Tibial nerve (tissue), 4 donors: ENCODE measurements at regions not wholly inside any gene's neighbourhood (a gene's known extent, or its start where the extent isn't known, plus 50 kb on each side); places are given as distances from the start of the nearest gene placed in this dataset.

Experiments used
- DNase-seq, 2 donors: peaks; one replicate each; pipeline ENCODE4 v3.0.0-alpha.2; 2019; ENCODE audit warnings: low spot score in 2 of 2
- H3K27ac ChIP-seq, 4 donors: fragments of 200-600 bp; sonication (generic) in 3 of 4; one replicate each; pipeline ENCODE4 v1.5.1; 2017 to 2019; ENCODE audit warnings: mild to moderate bottlenecking in 1 of 4
- H3K27me3 ChIP-seq, 2 donors: fragments of 200-600 bp; sonication (generic) in 1 of 2; one replicate each; pipeline versions ENCODE4 v1.5.1 to v1.6.0; 2017 to 2019
- H3K36me3 ChIP-seq, 3 donors: fragments of 200-600 bp; sonication (generic); one replicate each; pipeline ENCODE4 v1.5.1; 2018 to 2019
- H3K4me1 ChIP-seq, 4 donors: fragments of 200-600 bp; sonication (generic) in 3 of 4; one replicate each; pipeline ENCODE4 v1.5.1; 2017 to 2019
- H3K4me3 ChIP-seq, 4 donors: fragments of 200-600 bp; sonication (generic) in 3 of 4; one replicate each; pipeline ENCODE4 v1.5.1; 2017 to 2019; ENCODE audit warnings: mild to moderate bottlenecking in 1 of 4, moderate library complexity in 1 of 4
- H3K9me3 ChIP-seq, 4 donors: fragments of 200-600 bp; sonication (generic) in 3 of 4; one replicate each; pipeline ENCODE4 v1.5.1; 2017 to 2019
- CTCF ChIP-seq, 5 experiments: fragments of 200-600 bp in 3 of 5; fragments of 450-650 bp in 2 of 5; sonication (generic) in 3 of 5; IDR thresholded peaks; one replicate each; pipeline ENCODE4 v1.5.1; 2016 to 2019; ENCODE audit warnings: antibody characterized with exemption in 5 of 5, mild to moderate bottlenecking in 3 of 5, moderate library complexity in 2 of 5
- EP300 ChIP-seq, 2 donors: sonication (generic); formaldehyde crosslinking; IDR thresholded peaks; one replicate each; pipeline ENCODE4 v1.6.1; 2017; ENCODE audit warnings: antibody characterized with exemption in 2 of 2, mild to moderate bottlenecking in 1 of 2
- POLR2A ChIP-seq, 2 donors: fragments of 450-650 bp; IDR thresholded peaks; one replicate each; pipeline ENCODE4 v1.6.1; 2017; ENCODE audit warnings: antibody characterized with exemption in 2 of 2, mild to moderate bottlenecking in 2 of 2, moderate library complexity in 2 of 2
- WGBS, 2 donors: methylation state at CpG; one replicate each; pipeline ENCODE4 v1.1.5; 2018; 5-methylcytosine and 5-hydroxymethylcytosine counted together

DNA sequence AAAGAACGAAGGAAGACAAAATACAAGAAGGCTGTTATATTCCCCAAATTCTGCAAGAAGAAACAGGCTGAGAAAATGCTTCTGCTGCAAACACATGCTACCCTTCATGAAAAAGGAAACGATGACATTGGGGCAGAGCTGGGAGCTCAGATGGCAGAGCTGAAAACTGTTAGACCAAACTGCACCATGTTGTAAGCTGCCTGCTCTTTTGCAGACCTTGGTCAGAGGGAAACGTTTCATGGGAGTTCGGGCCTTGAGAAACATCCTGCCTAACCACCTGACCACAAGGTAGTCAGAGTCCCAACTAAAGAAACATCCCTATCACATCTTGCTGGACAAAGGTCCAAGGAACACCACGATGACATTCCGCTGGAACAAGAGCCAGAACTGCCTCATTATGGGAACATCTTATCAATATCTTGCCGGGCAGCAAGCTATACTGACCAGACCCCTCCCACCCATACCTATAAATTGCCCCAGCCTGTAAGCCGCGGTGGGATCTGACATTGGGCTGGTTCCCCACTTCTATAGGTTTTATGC lies 110.7 kb upstream of the CTSC start:
- WGBS, 2 donors: 69 to 75% methylated on average over 9 of the region's 9 CpGs
- TF ChIP-seq CTCF (IDR thresholded peaks at IDR 0.05) (no peak), EP300 (IDR thresholded peaks at IDR 0.05) (no peak), POLR2A (IDR thresholded peaks at IDR 0.05) (no peak)
- Histone ChIP-seq H3K9me3 (no peaks in the 10 kb centered on the region), H3K4me3 (no peak overlapping the region), H3K27ac (no peak overlapping the region), H3K27me3 (no peaks in the 10 kb centered on the region), H3K36me3 (no peaks in the 10 kb centered on the region), H3K4me1 (peaks cover 0 to 5% (median 0%) of the 10 kb centered on the region in 4 donors)
- no peak for DNase-seq

GRCh38 chr11:88447281-88447680 lies 109.7 kb upstream of the CTSC start:
- Histone ChIP-seq H3K9me3 (no peaks in the 10 kb centered on the region), H3K4me1 (peaks cover 0 to 5% (median 0%) of the 10 kb centered on the region in 4 donors), H3K27me3 (no peaks in the 10 kb centered on the region), H3K36me3 (no peaks in the 10 kb centered on the region), H3K27ac (no peak overlapping the region), H3K4me3 (no peak overlapping the region)
- WGBS, 2 donors: 78 to 87% methylated on average over 1 of the region's 1 CpG
- TF ChIP-seq POLR2A (IDR thresholded peaks at IDR 0.05) (no peak), CTCF (IDR thresholded peaks at IDR 0.05) (no peak), EP300 (IDR thresholded peaks at IDR 0.05) (no peak)
- DNase-seq: no peak

- no peaks in the 10 kb centered on the region for H3K27me3 ChIP-seq
- no peak overlapping the region for H3K27ac ChIP-seq
- DNase-seq: no peak
- H3K4me1 ChIP-seq: peaks cover 0 to 1% (median 0%) of the 10 kb centered on the region in 4 donors
- H3K4me3 ChIP-seq: no peak overlapping the region
- WGBS, 2 donors: 90 to 96% methylated on average over 3 of the region's 3 CpGs
- TF ChIP-seq CTCF (IDR thresholded peaks at IDR 0.05) (no peak), EP300 (IDR thresholded peaks at IDR 0.05) (no peak), POLR2A (IDR thresholded peaks at IDR 0.05) (no peak)
- no peaks in the 10 kb centered on the region for H3K36me3 ChIP-seq
- no peaks in the 10 kb centered on the region for H3K9me3 ChIP-seq
These were observed 101.8 kb upstream of the CTSC start for GRCh38 chr11:88439356-88439755.

DNA sequence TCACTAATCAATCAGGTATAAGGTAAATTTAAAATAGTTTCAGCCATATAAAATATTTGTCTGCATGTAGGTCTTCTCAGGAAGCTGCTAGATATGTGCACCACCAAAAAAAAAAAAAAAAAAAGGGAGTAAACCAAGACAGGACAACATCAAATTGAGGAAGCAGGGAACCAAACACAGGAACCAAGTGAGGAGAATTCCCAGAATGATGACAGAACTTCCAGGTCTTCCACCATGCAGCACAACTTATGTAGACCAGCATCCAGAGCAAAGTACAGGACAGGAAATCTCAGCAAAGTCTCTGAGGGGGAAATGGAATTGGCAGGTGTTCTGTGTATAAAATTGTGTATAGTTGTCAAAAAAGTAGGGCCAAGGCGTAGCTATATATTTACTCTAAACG lies 101.2 kb upstream of the CTSC start:
- Histone ChIP-seq H3K4me1 (no peaks in the 10 kb centered on the region), H3K36me3 (no peaks in the 10 kb centered on the region), H3K27me3 (no peaks in the 10 kb centered on the region), H3K27ac (no peak overlapping the region), H3K4me3 (no peak overlapping the region), H3K9me3 (no peaks in the 10 kb centered on the region)
- WGBS, 2 donors: 78 to 88% methylated on average over 2 of the region's 2 CpGs
- TF ChIP-seq POLR2A (IDR thresholded peaks at IDR 0.05): no peak
- TF ChIP-seq CTCF (IDR thresholded peaks at IDR 0.05): no peak
- no peak for TF ChIP-seq EP300 (IDR thresholded peaks at IDR 0.05)
- no peak for DNase-seq

GRCh38 chr11:88435415-88435814 lies 97.9 kb upstream of the CTSC start:
- TF ChIP-seq CTCF (IDR thresholded peaks at IDR 0.05): no peak
- TF ChIP-seq EP300 (IDR thresholded peaks at IDR 0.05): no peak
- no peak for TF ChIP-seq POLR2A (IDR thresholded peaks at IDR 0.05)
- Histone ChIP-seq H3K4me3 (no peak overlapping the region), H3K9me3 (no peaks in the 10 kb centered on the region), H3K36me3 (no peaks in the 10 kb centered on the region), H3K27me3 (no peaks in the 10 kb centered on the region), H3K27ac (no peak overlapping the region), H3K4me1 (no peaks in the 10 kb centered on the region)
- DNase-seq: no peak
- 63 to 67% methylated on average over 2 of the region's 2 CpGs for WGBS, 2 donors
